SU-DHL-6 (cell line): ENCODE measurements at regions not wholly inside any gene's neighbourhood (a gene's known extent, or its start where the extent isn't known, plus 50 kb on each side); places are given as distances from the start of the nearest gene placed in this dataset.
A peak's percentile ranks its signal among the peaks of the same experiment; 100 is the strongest.

Experiments used
- H2AFZ ChIP-seq: fragments of 200-600 bp; sonication (generic); 2 replicates; pipeline ENCODE4 v1.6.1; 2014; ENCODE audit warnings: low read depth, mild to moderate bottlenecking, moderate library complexity, mixed read lengths, antibody characterized with exemption, low read length; ENCODE audit not compliant: severe bottlenecking
- H3F3A ChIP-seq: fragments of 200-600 bp; shearing (Covaris generic); 2 replicates; pipeline ENCODE4 v1.6.0; 2016; ENCODE audit warnings: antibody characterized with exemption, mild to moderate bottlenecking; ENCODE audit not compliant: insufficient read depth
- H3K27ac ChIP-seq: fragments of 200-600 bp; sonication (generic); 2 replicates; pipeline ENCODE4 v1.5.1; 2016; ENCODE audit warnings: low read depth, mild to moderate bottlenecking, low read length, moderate library complexity, mixed read lengths
- H3K27me3 ChIP-seq: fragments of 200-600 bp; sonication (generic), shearing (Covaris generic); 2 replicates; pipeline ENCODE4 v1.6.0; 2014; ENCODE audit warnings: mild to moderate bottlenecking, low read length
- H3K36me3 ChIP-seq: fragments of 200-600 bp; sonication (generic); 2 replicates; pipeline ENCODE4 v1.6.1; 2014; ENCODE audit warnings: mild to moderate bottlenecking, low read length, mixed read lengths
- H3K4me2 ChIP-seq: fragments of 300-600, 200-600 bp; shearing (Covaris generic), sonication (generic); 2 replicates; pipeline ENCODE4 v1.6.0; 2014; ENCODE audit warnings: low read length, low read depth, mild to moderate bottlenecking; ENCODE audit not compliant: poor library complexity, severe bottlenecking
- H3K4me3 ChIP-seq: fragments of 200-600 bp; sonication (generic); 2 replicates; pipeline ENCODE4 v1.5.1; 2014; ENCODE audit warnings: antibody characterized with exemption, low read length, mild to moderate bottlenecking, mixed read lengths; ENCODE audit not compliant: insufficient read depth, poor library complexity, severe bottlenecking
- H3K79me2 ChIP-seq: fragments of 200-600 bp; sonication (generic); 2 replicates; pipeline ENCODE4 v1.6.1; 2014; ENCODE audit warnings: mild to moderate bottlenecking, low read length, moderate library complexity; ENCODE audit not compliant: insufficient read depth
- H3K9ac ChIP-seq: fragments of 200-600 bp; sonication (generic); 2 replicates; pipeline ENCODE4 v1.7.0; 2014; ENCODE audit warnings: mild to moderate bottlenecking, low read length
- H3K9me2 ChIP-seq: fragments of 200-600 bp; sonication (generic); replicated peaks from 2 replicates; pipeline ENCODE4 v1.6.1; 2014; ENCODE audit warnings: low read length; ENCODE audit not compliant: insufficient read depth
- H3K9me3 ChIP-seq: fragments of 200-600 bp; sonication (generic); 2 replicates; pipeline ENCODE4 v1.6.1; 2014; ENCODE audit warnings: low read length, mixed read lengths; ENCODE audit not compliant: insufficient read depth
- H4K20me1 ChIP-seq: fragments of 200-600 bp; sonication (generic); 2 replicates; pipeline ENCODE4 v1.6.1; 2014; ENCODE audit warnings: low read depth, mild to moderate bottlenecking, antibody characterized with exemption, low read length, moderate library complexity, mixed read lengths
- CTCF ChIP-seq: fragments of 200-600 bp; sonication (generic); IDR thresholded peaks from one replicate; pipeline ENCODE4 v1.5.1; 2017; ENCODE audit warnings: antibody characterized with exemption, mild to moderate bottlenecking, low read length, moderate library complexity; ENCODE audit not compliant: insufficient read depth, poor library complexity, severe bottlenecking
- EZH2phosphoT487 ChIP-seq: fragments of 200-600 bp; sonication (generic), shearing (Covaris generic); conservative IDR thresholded peaks from 2 replicates; pipeline ENCODE4 v1.6.1; 2018; ENCODE audit warnings: mild to moderate bottlenecking, antibody characterized with exemption, low read length, moderate library complexity, mixed read lengths

- Histone ChIP-seq H3K36me3 (no peaks in the 10 kb centered on the region), H2AFZ (no peak overlapping the region), H4K20me1 (no peaks in the 10 kb centered on the region), H3K9me3 (no peaks in the 10 kb centered on the region), H3K27ac (no peak overlapping the region), H3K4me2 (no peak overlapping the region), H3K79me2 (no peaks in the 10 kb centered on the region), H3K4me3 (no peak overlapping the region), H3K9ac (no peak overlapping the region), H3F3A (no peaks in the 10 kb centered on the region), H3K27me3 (no peaks in the 10 kb centered on the region), H3K9me2 (no peaks in the 10 kb centered on the region)
- no peak for TF ChIP-seq CTCF
- TF ChIP-seq EZH2phosphoT487, result no peak
Measured at GRCh38 chr3:39664931-39665330, 144.5 kb upstream of the MYRIP start.

- TF ChIP-seq CTCF (no peak), EZH2phosphoT487 (no peak)
- no peak overlapping the region for H3K4me3 ChIP-seq
- H3K36me3 ChIP-seq, result no peaks in the 10 kb centered on the region
- H3K27me3 ChIP-seq, result no peaks in the 10 kb centered on the region
- no peaks in the 10 kb centered on the region for H3K9me2 ChIP-seq
- no peak overlapping the region for H3K4me2 ChIP-seq
- H3K79me2 ChIP-seq, result no peaks in the 10 kb centered on the region
- H3K27ac ChIP-seq, result no peak overlapping the region
- no peak overlapping the region for H3K9ac ChIP-seq
- no peaks in the 10 kb centered on the region for H4K20me1 ChIP-seq
- H3F3A ChIP-seq, result no peaks in the 10 kb centered on the region
- no peak overlapping the region for H2AFZ ChIP-seq
- H3K9me3 ChIP-seq, result no peaks in the 10 kb centered on the region
Measured at GRCh38 chr3:39665441-39665840, 144.0 kb upstream of the MYRIP start.

DNA sequence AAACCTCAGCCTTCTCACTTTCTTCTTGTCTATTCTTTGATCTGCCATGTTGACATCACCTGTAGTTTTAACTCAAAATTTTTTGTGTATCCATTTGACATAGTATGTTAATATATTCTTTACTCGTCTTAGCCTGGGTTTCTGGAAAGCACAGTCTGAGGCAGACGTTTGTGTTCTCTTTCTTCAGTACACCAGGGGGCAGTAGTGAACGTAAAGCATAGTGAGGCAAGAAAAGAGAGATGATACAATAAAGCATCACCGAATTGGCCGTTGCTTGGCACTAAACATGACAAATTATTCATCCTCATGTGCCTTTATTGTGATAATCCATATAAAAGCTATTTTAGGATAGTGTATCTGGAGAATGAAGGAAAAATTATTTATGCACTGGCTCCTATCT is 141.0 kb upstream of the MYRIP start:
- Histone ChIP-seq H3K9me2 (no peaks in the 10 kb centered on the region), H3F3A (no peaks in the 10 kb centered on the region), H3K36me3 (no peaks in the 10 kb centered on the region), H2AFZ (no peak overlapping the region), H3K27ac (no peak overlapping the region), H3K27me3 (no peaks in the 10 kb centered on the region), H3K79me2 (no peaks in the 10 kb centered on the region), H3K4me3 (no peak overlapping the region), H4K20me1 (no peaks in the 10 kb centered on the region), H3K4me2 (no peak overlapping the region), H3K9me3 (no peaks in the 10 kb centered on the region), H3K9ac (no peak overlapping the region)
- TF ChIP-seq EZH2phosphoT487 (no peak), CTCF (peak; percentile 54)

DNA sequence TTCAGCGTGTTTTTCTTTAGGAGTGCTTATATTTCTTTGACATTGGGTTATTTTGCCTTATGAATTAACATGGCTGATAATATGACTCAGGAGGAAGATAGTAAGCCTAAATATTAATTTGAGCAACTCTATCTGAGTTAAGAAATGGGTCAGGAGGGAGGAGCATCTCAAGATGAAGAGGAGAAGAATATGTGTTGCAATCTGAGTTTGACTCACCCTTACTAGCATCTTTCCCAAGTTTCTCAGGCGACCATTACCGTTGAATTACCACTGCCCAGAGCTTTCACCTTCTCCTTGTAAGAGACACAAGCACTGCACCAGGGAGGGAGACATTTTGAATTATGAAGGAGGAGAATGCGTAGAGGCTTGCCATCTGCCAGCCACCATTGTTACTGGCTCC is 138.3 kb upstream of the MYRIP start:
- H3K36me3 ChIP-seq, result no peaks in the 10 kb centered on the region
- no peak overlapping the region for H3K9ac ChIP-seq
- H4K20me1 ChIP-seq, result no peaks in the 10 kb centered on the region
- H3K27me3 ChIP-seq, result no peaks in the 10 kb centered on the region
- no peak overlapping the region for H3K4me2 ChIP-seq
- H2AFZ ChIP-seq, result no peak overlapping the region
- H3K79me2 ChIP-seq, result no peaks in the 10 kb centered on the region
- H3K4me3 ChIP-seq, result no peak overlapping the region
- H3K9me3 ChIP-seq, result no peaks in the 10 kb centered on the region
- H3K9me2 ChIP-seq, result no peaks in the 10 kb centered on the region
- no peak overlapping the region for H3K27ac ChIP-seq
- no peaks in the 10 kb centered on the region for H3F3A ChIP-seq
- TF ChIP-seq CTCF (no peak), EZH2phosphoT487 (no peak)
